ENCODE measurements at regions not wholly inside any gene's neighbourhood (a gene's known extent, or its start where the extent isn't known, plus 50 kb on each side); places are given as distances from the start of the nearest gene placed in this dataset.

DNA sequence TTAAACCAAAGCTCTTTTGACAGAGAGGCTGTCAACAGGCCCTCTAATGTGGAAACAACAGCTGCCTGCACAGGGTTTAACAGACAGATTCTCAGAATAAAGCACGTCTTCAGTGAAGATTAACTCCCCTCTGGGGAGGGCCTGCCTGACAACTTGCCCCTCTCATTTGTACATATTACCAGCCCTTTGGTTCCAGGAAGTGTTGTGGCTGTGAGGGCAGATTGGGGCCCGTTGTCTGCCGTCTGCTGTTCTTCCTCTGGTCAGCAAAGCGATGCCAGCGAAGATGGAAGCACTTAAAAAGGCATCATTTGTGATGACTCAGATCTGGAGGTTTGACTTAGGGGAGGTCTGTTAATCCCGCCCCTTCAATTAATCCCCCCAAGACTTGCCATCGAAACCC, 177.0 kb upstream of the IRX6 start:
- H3K4me1 ChIP-seq (ENCODE audit: insufficient read depth, low read length): no peaks in the 10 kb centered on the region
- H3K4me3 ChIP-seq (ENCODE audit: low read length): no peak overlapping the region
- H3K27me3 ChIP-seq (ENCODE audit: low read length): no peaks in the 10 kb centered on the region
- ChIA-PET CTCF (no interaction called here), POLR2A (ENCODE audit: unreplicated experiment) (no interaction called here)
- no peak overlapping the region for H3K4me2 ChIP-seq (ENCODE audit: low read length)
- TF ChIP-seq, protein P1, sequence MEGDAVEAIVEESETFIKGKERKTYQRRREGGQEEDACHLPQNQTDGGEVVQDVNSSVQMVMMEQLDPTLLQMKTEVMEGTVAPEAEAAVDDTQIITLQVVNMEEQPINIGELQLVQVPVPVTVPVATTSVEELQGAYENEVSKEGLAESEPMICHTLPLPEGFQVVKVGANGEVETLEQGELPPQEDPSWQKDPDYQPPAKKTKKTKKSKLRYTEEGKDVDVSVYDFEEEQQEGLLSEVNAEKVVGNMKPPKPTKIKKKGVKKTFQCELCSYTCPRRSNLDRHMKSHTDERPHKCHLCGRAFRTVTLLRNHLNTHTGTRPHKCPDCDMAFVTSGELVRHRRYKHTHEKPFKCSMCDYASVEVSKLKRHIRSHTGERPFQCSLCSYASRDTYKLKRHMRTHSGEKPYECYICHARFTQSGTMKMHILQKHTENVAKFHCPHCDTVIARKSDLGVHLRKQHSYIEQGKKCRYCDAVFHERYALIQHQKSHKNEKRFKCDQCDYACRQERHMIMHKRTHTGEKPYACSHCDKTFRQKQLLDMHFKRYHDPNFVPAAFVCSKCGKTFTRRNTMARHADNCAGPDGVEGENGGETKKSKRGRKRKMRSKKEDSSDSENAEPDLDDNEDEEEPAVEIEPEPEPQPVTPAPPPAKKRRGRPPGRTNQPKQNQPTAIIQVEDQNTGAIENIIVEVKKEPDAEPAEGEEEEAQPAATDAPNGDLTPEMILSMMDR (conservative IDR thresholded peaks at IDR 0.05; ENCODE audit: low read depth, low read length): no peak
- TF ChIP-seq EZH2 (IDR thresholded peaks at IDR 0.05; ENCODE audit: low read length, unreplicated experiment) (no peak), EZH2phosphoT487 (IDR thresholded peaks at IDR 0.05; ENCODE audit: borderline replicate concordance, low read length) (no peak)
- H3F3A ChIP-seq (ENCODE audit: low read length, unreplicated experiment): no peaks in the 10 kb centered on the region
- no peak overlapping the region for H2AFZ ChIP-seq (ENCODE audit: low read length)
- H4K20me1 ChIP-seq (ENCODE audit: low read length): no peaks in the 10 kb centered on the region
- ATAC-seq (no peak), DNase-seq (no peak)
- no peaks in the 10 kb centered on the region for H3K9me3 ChIP-seq (ENCODE audit: low read length)
- H3K9me2 ChIP-seq (replicated peaks; ENCODE audit: low read length): no peaks in the 10 kb centered on the region
- H3K79me2 ChIP-seq (ENCODE audit: low read length): no peaks in the 10 kb centered on the region
- no peaks in the 10 kb centered on the region for H3K36me3 ChIP-seq (ENCODE audit: low read depth, low read length)
- no peak overlapping the region for H3K27ac ChIP-seq (ENCODE audit: low read length)
- intact Hi-C loops (cut with micrococcal nuclease): no loop called here
- no TSS peak for BruUV-seq (replicated peaks)
- no peak overlapping the region for H3K9ac ChIP-seq (ENCODE audit: low read length)

DNA sequence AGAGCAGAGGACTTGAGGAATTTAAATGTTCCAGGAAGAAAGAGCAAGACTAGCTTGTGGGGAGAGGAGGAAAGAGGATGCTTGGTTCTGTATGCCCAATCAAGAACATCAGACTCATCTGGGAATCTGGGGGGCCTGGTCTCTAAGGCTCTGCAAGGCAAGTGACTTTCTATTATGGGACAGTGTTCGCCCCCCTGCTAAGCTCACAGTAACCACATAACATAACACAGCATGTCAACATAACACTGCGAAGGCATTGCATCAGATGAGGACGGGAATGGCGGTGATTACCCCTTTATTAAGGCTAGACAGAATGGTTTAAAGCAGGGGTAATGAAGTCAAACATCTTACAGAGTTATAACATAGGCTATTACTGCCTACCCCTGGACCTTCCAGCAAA, 176.6 kb upstream of the IRX6 start:
- Histone ChIP-seq H3K9me3 (ENCODE audit: low read length) (no peaks in the 10 kb centered on the region), H3K4me3 (ENCODE audit: low read length) (no peak overlapping the region), H3K9me2 (replicated peaks; ENCODE audit: low read length) (no peaks in the 10 kb centered on the region), H3F3A (ENCODE audit: low read length, unreplicated experiment) (no peaks in the 10 kb centered on the region), H3K79me2 (ENCODE audit: low read length) (no peaks in the 10 kb centered on the region), H3K4me1 (ENCODE audit: insufficient read depth, low read length) (no peaks in the 10 kb centered on the region), H3K9ac (ENCODE audit: low read length) (no peak overlapping the region), H3K36me3 (ENCODE audit: low read depth, low read length) (no peaks in the 10 kb centered on the region), H4K20me1 (ENCODE audit: low read length) (no peaks in the 10 kb centered on the region), H3K4me2 (ENCODE audit: low read length) (no peak overlapping the region), H3K27ac (ENCODE audit: low read length) (no peak overlapping the region), H2AFZ (ENCODE audit: low read length) (no peak overlapping the region), H3K27me3 (ENCODE audit: low read length) (no peaks in the 10 kb centered on the region)
- intact Hi-C loops (cut with micrococcal nuclease): no loop called here
- ATAC-seq (no peak), DNase-seq (no peak)
- no TSS peak for BruUV-seq (replicated peaks)
- ChIA-PET POLR2A (ENCODE audit: unreplicated experiment) (no interaction called here), CTCF (no interaction called here)
- TF ChIP-seq EZH2phosphoT487 (IDR thresholded peaks at IDR 0.05; ENCODE audit: borderline replicate concordance, low read length): no peak
- TF ChIP-seq, protein P1 (conservative IDR thresholded peaks at IDR 0.05; ENCODE audit: low read depth, low read length): no peak
- TF ChIP-seq EZH2 (IDR thresholded peaks at IDR 0.05; ENCODE audit: low read length, unreplicated experiment): no peak

DNA sequence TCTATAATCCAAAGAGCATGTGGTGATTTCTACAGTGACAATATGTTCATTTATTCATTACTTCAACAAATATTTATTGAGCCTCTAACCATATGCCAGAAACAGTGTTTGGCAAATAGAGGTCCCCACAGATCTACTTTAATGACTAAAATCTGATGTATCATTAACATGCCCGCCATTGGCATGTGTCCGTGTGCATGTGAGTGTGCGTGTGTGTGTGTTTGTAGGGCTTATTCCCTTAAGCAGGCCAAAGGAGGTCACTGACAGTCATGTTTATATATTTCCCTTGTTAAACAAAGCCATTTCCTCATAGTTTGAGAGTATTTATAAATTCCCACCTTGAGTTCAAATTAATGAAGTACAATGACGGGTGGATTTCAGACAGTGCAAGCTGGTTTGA, 174.4 kb upstream of the IRX6 start:
- BruUV-seq (replicated peaks): no TSS peak
- intact Hi-C loops (cut with micrococcal nuclease): no loop called here
- Histone ChIP-seq H3K9ac (ENCODE audit: low read length) (no peak overlapping the region), H3K4me1 (ENCODE audit: insufficient read depth, low read length) (no peaks in the 10 kb centered on the region), H3K4me3 (ENCODE audit: low read length) (no peak overlapping the region), H2AFZ (ENCODE audit: low read length) (no peak overlapping the region), H3K9me2 (replicated peaks; ENCODE audit: low read length) (no peaks in the 10 kb centered on the region), H3K79me2 (ENCODE audit: low read length) (no peaks in the 10 kb centered on the region), H3K4me2 (ENCODE audit: low read length) (no peak overlapping the region), H3F3A (ENCODE audit: low read length, unreplicated experiment) (no peaks in the 10 kb centered on the region), H3K36me3 (ENCODE audit: low read depth, low read length) (no peaks in the 10 kb centered on the region), H3K27ac (ENCODE audit: low read length) (no peak overlapping the region), H3K27me3 (ENCODE audit: low read length) (no peaks in the 10 kb centered on the region), H4K20me1 (ENCODE audit: low read length) (no peaks in the 10 kb centered on the region), H3K9me3 (ENCODE audit: low read length) (no peaks in the 10 kb centered on the region)
- ATAC-seq (no peak), DNase-seq (no peak)
- CTCF ChIA-PET: no interaction called here
- TF ChIP-seq EZH2phosphoT487 (IDR thresholded peaks at IDR 0.05; ENCODE audit: borderline replicate concordance, low read length): no peak
- TF ChIP-seq EZH2 (IDR thresholded peaks at IDR 0.05; ENCODE audit: low read length, unreplicated experiment): no peak
- TF ChIP-seq, protein P1 (conservative IDR thresholded peaks at IDR 0.05; ENCODE audit: low read depth, low read length): no peak
- POLR2A ChIA-PET (ENCODE audit: unreplicated experiment): no interaction called here
